Kidney capillary endothelial cell (primary cell): ENCODE measurements at regions not wholly inside any gene's neighbourhood (a gene's known extent, or its start where the extent isn't known, plus 50 kb on each side); places are given as distances from the start of the nearest gene placed in this dataset.

Experiments used
- DNase-seq: peaks from one replicate; pipeline ENCODE4 v3.0.0-alpha.2; 2018; ENCODE audit warnings: low spot score

DNA sequence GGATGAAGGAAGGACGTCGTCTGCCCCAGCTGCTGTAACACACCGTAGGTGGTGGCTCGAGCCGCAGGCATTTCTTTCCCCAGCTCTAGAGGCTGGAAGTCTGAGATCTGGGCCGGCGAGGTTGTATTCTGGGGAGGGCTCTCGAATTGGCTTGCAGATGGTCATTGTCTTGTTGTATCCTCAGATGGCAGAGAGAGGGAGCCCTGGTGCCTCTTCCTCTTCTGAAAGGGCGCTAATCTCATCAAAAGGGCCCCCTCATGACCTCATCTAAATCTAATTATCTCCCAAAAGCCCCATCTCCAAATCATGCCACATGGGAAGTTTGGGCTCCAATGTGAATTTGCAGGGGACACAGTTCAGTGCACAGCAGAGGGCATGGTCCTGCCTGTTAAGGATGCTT is 109.0 kb downstream of the SIK1 start:
- no peak for DNase-seq

DNA sequence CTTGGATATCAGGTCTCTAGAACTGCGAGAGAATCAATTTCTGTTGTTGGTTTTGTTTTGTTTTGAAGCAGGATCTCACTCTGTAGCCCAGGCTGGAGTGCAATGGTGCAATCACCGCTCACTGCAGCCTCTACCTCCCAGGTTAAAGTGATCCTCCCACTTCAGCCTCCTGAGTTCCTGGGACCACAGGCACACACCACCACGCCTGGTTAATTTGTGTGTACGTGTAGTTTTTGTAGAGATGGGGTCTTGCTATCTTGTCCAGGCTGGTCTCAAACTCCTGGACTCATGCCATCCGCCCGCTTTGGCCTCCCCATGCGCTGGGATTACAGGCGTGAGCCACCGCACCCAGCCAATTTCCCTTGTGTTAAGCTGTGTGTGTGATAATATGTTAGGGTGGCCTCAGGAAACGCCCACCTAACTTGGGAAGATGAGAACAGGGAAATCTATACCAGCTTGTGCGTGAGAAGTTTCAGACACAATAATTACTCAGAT is 109.6 kb downstream of the SIK1 start:
- no peak for DNase-seq

GRCh38 chr21:43316156-43316845 is 110.6 kb downstream of the SIK1 start:
- no peak for DNase-seq

DNA sequence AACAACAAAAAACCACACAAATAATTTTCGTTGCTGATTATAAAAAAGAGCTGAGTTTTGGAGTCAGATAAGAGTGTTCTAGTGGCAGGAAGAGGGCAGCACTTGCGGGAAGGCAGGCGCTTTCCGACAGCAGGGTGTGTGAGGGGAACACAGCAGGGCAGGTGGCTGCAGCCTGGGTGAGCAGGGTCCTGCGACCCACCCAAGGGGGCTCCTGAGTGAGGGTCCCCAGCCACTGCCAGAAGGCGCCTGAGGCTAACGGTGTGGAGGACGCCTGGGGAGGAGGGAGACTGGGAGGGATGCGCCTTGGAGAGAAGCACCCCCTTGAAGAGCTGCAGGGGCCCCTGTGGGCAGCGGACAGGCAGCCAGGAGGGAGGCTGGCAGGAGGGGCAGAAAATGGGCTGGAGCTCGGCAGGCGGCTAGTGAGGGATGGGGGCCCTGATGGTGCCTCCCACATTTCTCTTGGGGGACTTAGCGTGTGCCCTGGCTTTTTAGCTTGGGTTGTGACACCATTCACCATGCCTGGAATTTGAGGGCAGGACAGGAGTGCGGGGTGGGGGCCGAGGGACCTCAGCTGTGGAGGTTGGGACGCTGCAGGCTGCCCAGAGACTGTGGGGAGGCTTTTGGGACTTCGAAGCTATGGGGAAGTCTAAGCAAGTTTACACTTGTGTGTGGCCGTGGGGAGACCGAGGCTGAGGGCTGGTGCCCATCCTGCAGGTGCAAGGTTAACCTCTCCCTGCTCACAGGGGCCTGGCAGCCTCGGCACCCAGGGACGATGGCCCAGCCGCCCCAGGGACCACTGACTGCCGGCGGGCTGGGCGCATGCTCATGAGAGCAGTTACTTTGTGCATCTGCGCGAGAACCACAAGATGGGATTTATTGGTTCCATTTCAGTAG is 111.4 kb downstream of the SIK1 start:
- DNase-seq, result no peak

DNA sequence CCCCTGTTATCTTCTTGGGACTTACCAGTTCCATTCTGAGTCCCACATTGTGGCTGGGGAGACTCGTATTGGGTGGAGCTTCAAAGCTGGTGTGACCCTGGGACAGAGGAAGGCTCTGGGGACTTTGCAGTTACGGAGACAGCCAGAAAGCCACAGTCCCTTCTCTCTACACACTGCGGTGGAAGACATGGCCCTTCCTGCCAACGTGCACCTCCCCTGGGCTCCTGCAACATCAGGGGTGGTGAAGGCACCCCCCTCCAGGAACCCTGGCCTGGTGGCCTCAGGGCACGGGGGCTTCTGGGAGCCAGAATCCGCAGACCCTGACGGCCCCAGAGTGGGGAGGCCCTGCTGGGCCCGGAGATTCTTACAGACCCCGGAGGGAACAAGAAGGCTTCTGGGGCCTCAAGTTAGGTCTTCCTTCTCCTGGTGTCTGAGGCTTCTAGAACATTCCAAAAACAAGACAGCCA is 113.0 kb downstream of the SIK1 start:
- DNase-seq, result no peak

GRCh38 chr21:43313221-43313938 is 113.6 kb downstream of the SIK1 start:
- DNase-seq, result no peak

GRCh38 chr21:43312751-43313169 is 114.2 kb downstream of the SIK1 start:
- no peak for DNase-seq

GRCh38 chr21:43312011-43312410 is 114.9 kb downstream of the SIK1 start:
- no peak for DNase-seq

GRCh38 chr21:43311301-43311817 is 115.6 kb downstream of the SIK1 start:
- no peak for DNase-seq

DNA sequence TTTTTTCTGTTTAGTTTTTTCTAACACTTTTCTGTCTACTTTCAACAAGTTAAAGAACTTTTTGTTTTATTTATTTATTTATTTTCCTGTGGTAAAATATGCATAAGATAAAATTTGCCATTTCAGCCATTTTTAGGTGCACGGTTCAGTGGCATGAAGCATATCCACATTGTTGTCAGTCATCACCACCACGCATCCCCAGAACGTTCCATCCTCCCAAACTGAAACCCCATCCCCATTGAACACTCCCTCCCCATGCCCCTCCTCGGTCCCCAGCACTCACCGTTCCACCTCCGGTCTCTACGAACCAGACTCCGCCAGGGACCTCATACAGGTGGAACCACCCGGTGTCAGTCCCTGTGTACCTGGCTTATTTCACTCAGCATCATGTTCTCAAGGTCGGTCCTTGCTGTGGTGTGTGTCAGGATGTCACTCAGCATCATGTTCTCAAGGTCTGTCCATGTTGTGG is 118.1 kb downstream of the SIK1 start:
- no peak for DNase-seq

- DNase-seq, result no peak
Observed at GRCh38 chr21:43308101-43308814, 118.7 kb downstream of the SIK1 start.

GRCh38 chr21:43307677-43308070 is 119.3 kb downstream of the SIK1 start:
- DNase-seq, result no peak

GRCh38 chr21:43306911-43307676 is 119.8 kb downstream of the SIK1 start:
- DNase-seq, result no peak

DNA sequence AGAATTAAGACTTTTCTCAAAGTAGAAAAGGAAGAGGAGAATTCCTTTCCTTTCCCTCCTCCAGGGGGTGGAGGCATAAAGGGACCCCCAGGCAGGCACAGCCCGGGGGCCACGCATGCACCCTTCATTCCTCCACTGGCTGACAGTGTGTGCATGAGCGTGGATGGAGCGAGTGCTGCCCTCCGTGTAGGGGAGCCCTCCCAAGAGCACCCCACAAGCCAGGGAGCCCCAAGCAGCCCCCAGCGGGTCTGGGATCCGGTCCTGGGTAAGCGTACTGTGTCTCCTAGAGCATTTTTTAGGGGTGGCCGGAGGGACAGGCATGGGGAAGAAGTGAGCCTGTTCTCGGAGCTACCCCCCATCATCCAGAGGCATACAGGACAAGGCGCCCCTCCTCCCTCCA is 120.5 kb downstream of the SIK1 start:
- no peak for DNase-seq

DNA sequence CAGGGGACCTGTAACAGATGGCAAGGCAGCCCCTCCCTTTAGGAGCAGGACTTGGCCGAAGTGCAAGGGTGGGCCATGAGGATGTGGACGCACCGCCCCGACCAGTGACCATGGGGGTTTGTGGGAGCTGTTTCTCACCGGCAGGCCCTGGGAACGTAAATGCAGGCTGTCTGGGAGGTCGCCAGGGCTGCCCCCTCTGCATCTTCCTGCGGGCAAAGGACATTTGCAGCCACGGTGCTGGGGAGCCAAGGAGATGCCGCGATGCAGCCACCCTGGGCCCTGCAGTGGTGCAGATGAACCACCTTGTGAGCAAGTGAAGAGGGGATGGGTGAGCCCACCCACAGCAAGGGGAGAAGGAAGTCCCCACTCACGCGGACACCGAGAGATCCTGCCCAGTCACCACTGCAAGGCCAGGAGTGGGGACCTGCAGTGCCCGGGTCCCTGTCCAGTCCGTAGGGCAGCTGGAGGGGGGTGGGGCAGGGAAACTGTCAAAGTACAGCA is 121.1 kb downstream of the SIK1 start:
- no peak for DNase-seq

- no peak for DNase-seq
Observed at GRCh38 chr21:43305336-43305665, 121.6 kb downstream of the SIK1 start.

GRCh38 chr21:43304621-43305335 is 122.2 kb downstream of the SIK1 start:
- no peak for DNase-seq

GRCh38 chr21:43304206-43304605 is 122.7 kb downstream of the SIK1 start:
- no peak for DNase-seq

- no peak for DNase-seq
Observed at GRCh38 chr21:43303275-43304178, 123.4 kb downstream of the SIK1 start.
